GM21576 (cell line): ENCODE measurements at regions not wholly inside any gene's neighbourhood (a gene's known extent, or its start where the extent isn't known, plus 50 kb on each side); places are given as distances from the start of the nearest gene placed in this dataset.
"Not testable (repeated sequence)": the region's sequence is repeated elsewhere in the genome, so short reads cannot be mapped to it uniquely, and the experiment has no call there.

Source experiments
- ATAC-seq: cut with Tn5 transposase; IDR thresholded peaks from one replicate; pipeline ENCODE4 v1.9.1; 2021; ENCODE audit warnings: mild to moderate bottlenecking, moderate library complexity; ENCODE audit not compliant: unreplicated experiment

DNA sequence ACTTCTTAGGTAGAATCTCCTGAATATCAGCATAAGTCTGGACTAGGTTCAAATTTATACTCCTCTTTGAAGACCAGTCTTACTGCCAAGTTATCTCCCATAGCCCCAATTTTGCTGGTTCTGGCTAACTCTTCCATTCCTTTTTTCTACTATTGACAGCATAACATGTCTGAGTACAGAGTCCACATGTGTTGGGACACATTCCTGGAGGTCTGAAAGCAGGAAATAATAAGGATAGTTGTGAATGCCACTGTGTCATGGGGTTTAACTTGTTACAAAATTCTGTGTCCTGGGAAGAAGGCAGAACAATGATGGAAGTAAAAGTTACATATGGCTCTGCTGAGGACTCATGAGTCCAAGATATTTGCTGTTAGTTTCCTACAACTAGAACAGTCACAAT is 57.4 kb upstream of the ZBTB20 start:
- ATAC-seq, result no peak

DNA sequence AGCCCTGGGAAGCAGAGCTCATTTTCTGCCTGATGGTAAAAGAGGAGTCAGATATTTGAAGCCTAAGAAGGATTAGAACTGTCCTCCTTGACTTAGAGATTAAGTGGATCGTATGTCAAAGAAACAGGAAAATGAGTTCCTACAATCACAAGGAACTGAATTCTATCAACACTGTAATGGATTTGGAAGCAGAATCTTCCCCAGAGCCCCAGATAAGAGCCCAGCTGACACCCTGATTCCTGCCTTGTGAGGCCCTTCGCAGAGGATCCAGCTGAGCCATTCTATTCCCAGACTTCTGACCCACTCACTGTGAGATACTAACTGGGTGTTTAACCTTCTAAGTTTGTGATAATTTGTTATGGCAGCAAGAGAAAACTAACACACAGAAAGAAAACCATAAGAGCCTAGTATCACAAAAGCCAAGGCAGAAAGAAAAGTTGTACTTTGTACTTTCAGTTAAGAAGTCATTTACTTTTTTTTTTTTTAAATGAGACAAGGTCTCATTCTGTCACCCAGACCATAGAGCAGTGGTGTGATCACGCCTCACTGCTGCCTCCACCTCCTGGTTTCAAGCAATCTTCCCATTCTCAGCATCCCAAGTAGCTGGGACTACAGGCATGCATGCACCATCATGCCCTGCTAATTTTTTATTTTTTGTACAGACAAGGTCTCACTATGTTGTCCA is 61.1 kb upstream of the ZBTB20 start:
- ATAC-seq, result no peak

GRCh38 chr3:115211810-115212492 is 64.9 kb upstream of the ZBTB20 start:
- ATAC-seq, result no peak

DNA sequence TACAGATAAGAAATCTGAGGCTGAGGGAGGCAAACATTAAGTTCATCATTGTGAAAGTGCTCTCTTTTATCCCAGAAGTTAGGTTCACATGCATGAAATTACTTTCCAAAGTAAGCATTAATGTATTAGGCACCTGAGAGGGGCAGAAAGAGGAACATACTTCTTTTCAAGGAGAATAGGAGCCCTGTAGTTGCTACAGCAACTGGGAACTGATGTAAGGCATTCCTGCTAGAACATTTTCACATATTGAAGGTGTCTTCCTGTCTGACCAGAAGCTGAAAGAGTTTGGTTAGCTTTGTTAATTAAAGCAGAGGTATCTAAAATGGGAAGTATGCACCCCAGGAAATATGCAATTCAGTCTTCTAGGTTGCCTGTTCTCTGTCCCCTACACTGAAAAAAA is 65.5 kb upstream of the ZBTB20 start:
- no peak for ATAC-seq

DNA sequence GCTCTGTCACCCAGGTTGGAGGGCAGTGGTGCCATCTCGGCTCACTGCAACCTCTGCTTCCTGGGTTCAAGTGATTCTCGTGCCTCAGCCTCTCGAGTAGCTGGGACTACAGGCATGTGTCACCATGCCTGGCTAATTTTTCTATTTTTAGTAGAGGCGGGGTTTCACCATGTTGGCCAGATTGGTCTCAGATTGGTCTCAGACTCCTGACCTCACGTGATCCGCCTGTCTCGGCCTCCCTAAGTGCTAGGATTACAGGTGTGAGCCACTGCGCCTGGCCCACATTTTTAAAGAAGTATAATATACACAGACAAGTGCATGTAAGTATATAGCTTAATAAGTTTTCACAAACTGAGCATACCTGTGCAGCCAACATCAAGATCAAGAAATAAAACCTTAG is 66.0 kb upstream of the ZBTB20 start:
- not testable (repeated sequence) for ATAC-seq

GRCh38 chr3:115217292-115217677 is 70.2 kb upstream of the ZBTB20 start:
- ATAC-seq, result no peak

- no peak for ATAC-seq
Observed at GRCh38 chr3:115217678-115218451, 70.8 kb upstream of the ZBTB20 start.

DNA sequence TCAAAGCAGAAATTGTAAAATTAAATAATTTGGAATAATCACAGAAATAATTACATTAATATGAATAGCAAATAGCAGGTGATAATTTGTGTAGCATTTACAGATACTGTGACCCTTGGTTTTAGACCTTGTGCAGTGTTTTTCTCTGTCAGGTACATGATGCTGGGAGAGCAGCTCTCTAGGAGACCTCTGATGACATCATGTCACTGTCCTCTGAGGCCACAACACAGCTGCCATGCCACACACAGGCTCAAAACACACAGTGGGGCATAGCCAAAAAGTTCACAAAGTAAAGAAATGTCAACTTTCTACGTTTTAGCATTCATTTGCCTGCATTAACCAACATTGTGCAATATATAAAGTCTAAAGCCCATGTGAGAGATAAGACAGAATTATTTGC is 71.8 kb upstream of the ZBTB20 start:
- no peak for ATAC-seq

GRCh38 chr3:115224687-115225086 is 77.6 kb upstream of the ZBTB20 start:
- ATAC-seq, result no peak

DNA sequence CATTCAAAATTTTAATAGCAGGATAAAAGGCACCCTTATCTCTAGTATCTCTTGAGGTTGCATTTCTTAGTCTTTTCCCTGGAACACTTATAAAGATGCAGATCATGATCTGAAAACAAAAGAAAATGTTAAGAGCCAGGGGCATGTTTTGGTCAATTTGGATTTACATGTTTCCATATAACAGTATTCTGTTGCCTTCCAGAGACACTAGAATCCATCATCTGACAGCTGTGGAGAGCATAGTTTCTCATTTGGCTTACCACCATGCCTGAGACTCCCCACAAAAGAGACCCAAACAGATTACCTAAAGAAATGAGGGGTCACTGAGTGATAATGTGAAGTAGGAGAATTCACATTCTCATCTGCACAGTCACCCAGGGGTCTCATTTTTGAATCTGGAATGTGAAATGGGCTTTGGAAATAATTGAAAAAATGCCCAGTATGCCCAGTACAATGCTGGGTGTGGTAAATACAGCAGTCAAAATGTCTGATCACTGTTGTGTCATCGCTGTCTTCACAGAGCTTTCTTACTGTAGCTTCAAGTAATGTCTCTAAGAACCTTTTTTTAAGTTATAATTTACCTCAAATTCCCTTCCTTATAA is 79.9 kb upstream of the ZBTB20 start:
- no peak for ATAC-seq

DNA sequence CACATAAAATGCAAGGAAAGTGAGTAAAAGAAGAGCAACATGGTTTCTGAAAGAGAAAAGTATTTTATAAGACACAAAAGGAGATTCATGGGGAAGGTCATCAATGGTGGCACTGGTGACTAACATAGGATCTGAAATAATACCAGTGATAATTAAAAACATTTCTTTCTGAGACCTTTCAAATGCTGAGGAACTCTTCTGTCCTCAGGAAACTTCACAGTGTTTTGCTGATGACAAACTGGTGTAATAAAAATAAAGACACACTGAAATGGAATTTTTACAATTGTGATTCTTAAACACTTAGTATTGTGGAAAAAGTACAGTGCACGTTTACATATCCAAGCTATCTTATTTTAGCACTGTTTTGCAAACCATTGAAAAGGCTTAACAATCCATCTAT is 80.4 kb upstream of the ZBTB20 start:
- no peak for ATAC-seq

DNA sequence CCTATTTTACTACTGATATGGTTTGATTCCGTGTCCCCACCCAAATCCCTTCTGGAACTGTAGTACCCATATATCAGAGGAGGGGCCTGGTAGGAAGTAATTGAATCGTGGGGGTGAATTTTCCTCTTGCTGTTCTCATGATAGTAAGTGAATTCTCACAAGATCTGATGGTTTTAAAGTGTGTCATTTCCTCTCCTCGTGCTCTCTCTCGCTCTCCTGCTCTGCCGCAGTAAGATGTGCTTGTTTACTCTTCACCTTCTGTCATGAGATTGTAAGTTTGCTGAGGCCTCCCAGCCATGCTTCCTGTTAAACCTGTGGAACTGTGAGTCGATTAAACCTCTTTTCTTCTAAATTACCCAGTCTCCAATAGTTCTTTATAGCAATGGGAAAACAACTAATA is 81.2 kb upstream of the ZBTB20 start:
- ATAC-seq, result no peak

- no peak for ATAC-seq
Observed at GRCh38 chr3:115232167-115232566, 85.1 kb upstream of the ZBTB20 start.

- ATAC-seq, result no peak
Observed at GRCh38 chr3:115233021-115233420, 85.9 kb upstream of the ZBTB20 start.

DNA sequence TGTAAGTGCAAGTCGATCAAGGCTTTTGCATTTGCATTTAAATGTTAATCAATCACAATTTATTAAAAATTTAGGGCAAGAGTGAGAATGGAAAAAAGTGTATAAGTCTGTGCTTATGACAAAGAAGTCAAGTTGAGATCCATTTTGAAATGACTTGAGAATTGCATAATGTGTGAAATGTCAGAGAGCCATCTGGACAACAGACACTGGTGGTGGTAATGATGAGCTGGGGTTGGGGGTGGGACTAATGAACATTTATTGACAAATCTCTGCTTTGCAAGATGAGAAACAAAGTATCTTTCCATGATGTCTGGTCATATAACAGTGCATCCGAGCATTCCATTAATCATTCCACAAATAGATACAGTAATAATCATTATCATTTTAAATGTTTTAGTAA is 89.4 kb upstream of the ZBTB20 start:
- ATAC-seq, result no peak

GRCh38 chr3:115239717-115240116 is 92.6 kb upstream of the ZBTB20 start:
- ATAC-seq, result no peak

DNA sequence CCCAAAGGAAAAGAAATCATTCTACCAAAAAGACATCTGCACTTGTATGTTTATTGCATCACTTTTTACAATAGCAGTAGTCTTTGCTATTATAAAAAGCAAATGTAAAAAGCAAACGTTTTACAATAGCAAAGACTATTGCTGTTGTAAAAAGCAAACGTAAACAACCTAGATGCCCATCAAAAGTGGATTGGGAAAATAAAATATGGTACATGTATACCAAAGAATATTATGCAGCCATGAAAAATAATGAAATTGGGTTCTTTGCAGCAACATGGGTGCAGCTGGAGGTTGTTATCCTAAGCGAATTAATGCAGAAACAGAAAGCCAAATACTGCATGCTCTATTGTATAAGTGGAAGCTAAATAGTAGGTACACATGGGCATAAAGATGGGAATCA is 97.3 kb upstream of the ZBTB20 start:
- no peak for ATAC-seq

DNA sequence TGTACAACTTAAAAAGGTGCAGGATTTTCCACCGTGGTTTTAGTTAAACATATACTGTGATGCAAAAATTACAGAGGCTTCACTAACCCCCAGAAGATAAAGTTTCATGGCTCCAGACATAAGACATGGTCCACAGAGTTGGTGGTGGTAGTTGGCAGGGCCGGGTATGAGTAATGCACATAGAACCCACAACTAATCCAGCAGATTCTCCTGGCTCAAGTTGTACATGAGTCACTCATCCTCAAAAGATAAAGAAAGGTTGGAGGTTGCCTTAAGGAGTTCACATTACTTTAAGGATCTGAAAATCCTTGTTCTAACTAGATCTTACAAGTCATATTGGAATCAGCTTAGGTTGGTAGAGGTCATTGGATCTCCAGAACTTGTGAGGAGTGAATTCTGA is 98.3 kb upstream of the ZBTB20 start:
- ATAC-seq, result no peak

- ATAC-seq, result no peak
Observed at GRCh38 chr3:115245899-115246298, 98.8 kb upstream of the ZBTB20 start.

DNA sequence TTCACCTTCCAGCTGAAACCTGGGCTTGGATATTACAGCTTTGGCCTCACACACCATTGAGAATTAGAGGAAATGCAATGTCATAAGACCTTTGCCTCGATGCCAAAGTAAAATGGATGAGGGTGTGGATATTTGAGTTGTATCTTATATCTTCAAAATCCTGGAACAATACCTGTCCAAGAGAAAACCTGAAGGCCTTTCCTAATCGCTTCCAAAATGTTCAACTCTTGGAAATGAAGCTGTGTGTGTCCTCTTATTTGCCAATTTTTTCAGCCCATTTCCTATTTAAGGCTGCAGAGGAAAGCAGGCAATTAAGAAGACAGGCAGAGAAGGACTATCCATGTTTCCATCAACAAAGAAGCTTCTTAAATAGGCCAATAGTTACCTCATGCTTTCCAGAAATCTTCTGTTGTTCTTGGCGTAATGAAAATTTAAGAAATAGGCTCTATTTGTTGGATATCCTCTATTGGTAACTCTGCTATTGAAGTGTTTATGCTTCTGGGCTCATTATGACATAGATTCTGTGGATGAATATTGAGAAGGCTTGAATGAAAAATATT is 99.5 kb upstream of the ZBTB20 start:
- no peak for ATAC-seq

GRCh38 chr3:115248274-115248673 is 101.2 kb upstream of the ZBTB20 start:
- no peak for ATAC-seq
